ENCODE measurements at regions not wholly inside any gene's neighbourhood (a gene's known extent, or its start where the extent isn't known, plus 50 kb on each side); places are given as distances from the start of the nearest gene placed in this dataset.

- H3K9ac ChIP-seq (ENCODE audit: extremely low read depth, low read length, poor library complexity, severe bottlenecking) = no peak overlapping the region
- H3K36me3 Mint-ChIP-seq (ENCODE audit: low read depth) = no peaks in the 10 kb centered on the region
- no peak overlapping the region for H3K27ac ChIP-seq (ENCODE audit: low read depth, low read length)
- no peaks in the 10 kb centered on the region for H3K36me3 ChIP-seq (ENCODE audit: control insufficient read depth, insufficient read depth, low read length)
- no peaks in the 10 kb centered on the region for H3K27me3 Mint-ChIP-seq (ENCODE audit: insufficient read depth)
- H3K9me3 ChIP-seq (ENCODE audit: control insufficient read depth, low read length) = no peaks in the 10 kb centered on the region
- no peaks in the 10 kb centered on the region for H3K4me1 Mint-ChIP-seq
- H3K4me1 ChIP-seq (ENCODE audit: control insufficient read depth, insufficient read depth, low read length) = peaks cover 3% of the 10 kb centered on the region
- H3K27ac Mint-ChIP-seq = no peak overlapping the region
- no peak overlapping the region for H3K4me3 ChIP-seq (ENCODE audit: low read length)
- no peak for TF ChIP-seq CTCF (conservative IDR thresholded peaks at IDR 0.05)
- no peaks in the 10 kb centered on the region for H3K9me3 Mint-ChIP-seq
- H3K27me3 ChIP-seq (ENCODE audit: control insufficient read depth, insufficient read depth, low read length, poor library complexity, severe bottlenecking) = no peaks in the 10 kb centered on the region
- WGBS, 2 experiments (ENCODE audit: insufficient coverage in 1 of 2, insufficient read length in 1 of 2) = 100% methylated on average over 1 of the region's 1 CpG; no CpG with 5 or more reads in 1 of the 2 experiments
- no peak overlapping the region for H3K4me3 Mint-ChIP-seq
- DNase-seq = no peak
Observed at GRCh38 chr1:199160521-199161318, 521.9 kb downstream of the PTPRC start.

- no peak overlapping the region for H3K27ac Mint-ChIP-seq
- no peak for DNase-seq
- peaks cover 3% of the 10 kb centered on the region for H3K4me1 ChIP-seq (ENCODE audit: control insufficient read depth, insufficient read depth, low read length)
- no peaks in the 10 kb centered on the region for H3K9me3 Mint-ChIP-seq
- no peaks in the 10 kb centered on the region for H3K36me3 Mint-ChIP-seq (ENCODE audit: low read depth)
- TF ChIP-seq CTCF (conservative IDR thresholded peaks at IDR 0.05) = no peak
- H3K9ac ChIP-seq (ENCODE audit: extremely low read depth, low read length, poor library complexity, severe bottlenecking) = no peak overlapping the region
- H3K36me3 ChIP-seq (ENCODE audit: control insufficient read depth, insufficient read depth, low read length) = no peaks in the 10 kb centered on the region
- H3K27me3 Mint-ChIP-seq (ENCODE audit: insufficient read depth) = no peaks in the 10 kb centered on the region
- no peak overlapping the region for H3K4me3 Mint-ChIP-seq
- H3K4me1 Mint-ChIP-seq = no peaks in the 10 kb centered on the region
- H3K4me3 ChIP-seq (ENCODE audit: low read length) = no peak overlapping the region
- no peaks in the 10 kb centered on the region for H3K27me3 ChIP-seq (ENCODE audit: control insufficient read depth, insufficient read depth, low read length, poor library complexity, severe bottlenecking)
- no peak overlapping the region for H3K27ac ChIP-seq (ENCODE audit: low read depth, low read length)
- H3K9me3 ChIP-seq (ENCODE audit: control insufficient read depth, low read length) = no peaks in the 10 kb centered on the region
Observed at GRCh38 chr1:199161319-199161680, 522.5 kb downstream of the PTPRC start.

GRCh38 chr1:199161766-199162303 lies 523.0 kb downstream of the PTPRC start:
- Mint-ChIP-seq H3K4me1 (no peaks in the 10 kb centered on the region), H3K27ac (peak overlapping the region; percentile 66)
- 94% methylated on average over 3 of the region's 3 CpGs; no CpG with 5 or more reads in 1 of the 2 experiments for WGBS, 2 experiments (ENCODE audit: insufficient coverage in 1 of 2, insufficient read length in 1 of 2)

More at GRCh38 chr1:199161766-199162303, 523.0 kb downstream of the PTPRC start:
- no peaks in the 10 kb centered on the region for H3K27me3 Mint-ChIP-seq (ENCODE audit: insufficient read depth)
- Histone ChIP-seq H3K9ac (ENCODE audit: extremely low read depth, low read length, poor library complexity, severe bottlenecking) (no peak overlapping the region), H3K4me1 (ENCODE audit: control insufficient read depth, insufficient read depth, low read length) (peaks cover 3% of the 10 kb centered on the region), H3K9me3 (ENCODE audit: control insufficient read depth, low read length) (no peaks in the 10 kb centered on the region), H3K27me3 (ENCODE audit: control insufficient read depth, insufficient read depth, low read length, poor library complexity, severe bottlenecking) (no peaks in the 10 kb centered on the region), H3K27ac (ENCODE audit: low read depth, low read length) (no peak overlapping the region), H3K4me3 (ENCODE audit: low read length) (no peak overlapping the region), H3K36me3 (ENCODE audit: control insufficient read depth, insufficient read depth, low read length) (no peaks in the 10 kb centered on the region)
- no peaks in the 10 kb centered on the region for H3K9me3 Mint-ChIP-seq
- TF ChIP-seq CTCF (conservative IDR thresholded peaks at IDR 0.05) = no peak
- no peak overlapping the region for H3K4me3 Mint-ChIP-seq
- no peak for DNase-seq
- H3K36me3 Mint-ChIP-seq (ENCODE audit: low read depth) = no peaks in the 10 kb centered on the region

All from endodermal cell (in vitro differentiated cells).